Mucosa of rectum (tissue), 2 donors: ENCODE measurements at regions not wholly inside any gene's neighbourhood (a gene's known extent, or its start where the extent isn't known, plus 50 kb on each side); places are given as distances from the start of the nearest gene placed in this dataset.
"Not testable (repeated sequence)": the region's sequence is repeated elsewhere in the genome, so short reads cannot be mapped to it uniquely, and the experiment has no call there.

Experiments used
- H3K27ac ChIP-seq, 2 donors: one replicate each; pipeline ENCODE4 v1.7.0; 2013; ENCODE audit warnings: inconsistent platforms in 2 of 2, low read depth in 2 of 2, low read length in 2 of 2
- H3K27me3 ChIP-seq, 2 donors: one replicate each; pipeline ENCODE4 v1.7.0; 2013; ENCODE audit warnings: low read length in 2 of 2; ENCODE audit not compliant: control insufficient read depth in 2 of 2, insufficient read depth in 2 of 2
- H3K36me3 ChIP-seq, 2 donors: one replicate each; pipeline ENCODE4 v1.7.0; 2013; ENCODE audit warnings: low read length in 2 of 2; ENCODE audit not compliant: control insufficient read depth in 2 of 2, insufficient read depth in 2 of 2
- H3K4me1 ChIP-seq, 2 donors: one replicate each; pipeline ENCODE4 v1.7.0; 2013; ENCODE audit warnings: low read length in 2 of 2, mild to moderate bottlenecking in 1 of 2; ENCODE audit not compliant: control insufficient read depth in 2 of 2, insufficient read depth in 2 of 2
- H3K4me3 ChIP-seq, 2 donors: one replicate each; pipeline ENCODE4 v1.7.0; 2013; ENCODE audit warnings: low read length in 2 of 2
- H3K9ac ChIP-seq, 2 donors: one replicate each; pipeline ENCODE4 v1.7.0; 2013; ENCODE audit warnings: low read length in 2 of 2, low read depth in 1 of 2, mild to moderate bottlenecking in 1 of 2
- H3K9me3 ChIP-seq, 2 donors: one replicate each; pipeline ENCODE4 v1.7.0; 2013; ENCODE audit warnings: low read length in 2 of 2; ENCODE audit not compliant: control insufficient read depth in 2 of 2
- donor health status: healthy.
- donor health status: Normal muscosa, but diverticular disease.

GRCh38 chrX:68978655-68979054 is 149.8 kb downstream of the EFNB1 start:
- H3K9me3 ChIP-seq, result no peaks in the 10 kb centered on the region
- no peaks in the 10 kb centered on the region for H3K27me3 ChIP-seq
- no peak overlapping the region for H3K9ac ChIP-seq
- H3K4me3 ChIP-seq, result no peak overlapping the region
- H3K27ac ChIP-seq, result no peak overlapping the region
- H3K36me3 ChIP-seq, result no peaks in the 10 kb centered on the region
- no peaks in the 10 kb centered on the region for H3K4me1 ChIP-seq

- Histone ChIP-seq H3K9ac (no peak overlapping the region), H3K4me3 (no peak overlapping the region), H3K27me3 (no peaks in the 10 kb centered on the region), H3K4me1 (no peaks in the 10 kb centered on the region), H3K27ac (no peak overlapping the region), H3K9me3 (no peaks in the 10 kb centered on the region), H3K36me3 (no peaks in the 10 kb centered on the region)
These were observed 149.4 kb downstream of the EFNB1 start for GRCh38 chrX:68978255-68978654.

GRCh38 chrX:68953331-68953730 is 124.5 kb downstream of the EFNB1 start:
- Histone ChIP-seq H3K27ac (no peak overlapping the region), H3K36me3 (no peaks in the 10 kb centered on the region)

GRCh38 chrX:68951942-68952619 is 123.3 kb downstream of the EFNB1 start:
- H3K4me3 ChIP-seq, H3K9me3 ChIP-seq, H3K27ac ChIP-seq, H3K9ac ChIP-seq, H3K36me3 ChIP-seq, H3K27me3 ChIP-seq, H3K4me1 ChIP-seq: not testable (repeated sequence)

More at GRCh38 chrX:68953331-68953730, 124.5 kb downstream of the EFNB1 start:
- no peaks in the 10 kb centered on the region for H3K4me1 ChIP-seq
- H3K9me3 ChIP-seq, result peaks cover 0 to 2% of the 10 kb centered on the region in 2 donors
- H3K4me3 ChIP-seq, result no peak overlapping the region
- no peak overlapping the region for H3K9ac ChIP-seq
- H3K27me3 ChIP-seq, result peaks cover 0 to 3% of the 10 kb centered on the region in 2 donors

GRCh38 chrX:68950937-68951336 is 122.1 kb downstream of the EFNB1 start:
- Histone ChIP-seq H3K4me3 (no peak overlapping the region), H3K4me1 (no peaks in the 10 kb centered on the region), H3K9ac (no peak overlapping the region), H3K27ac (no peak overlapping the region), H3K9me3 (peaks cover 0 to 2% of the 10 kb centered on the region in 2 donors), H3K27me3 (peaks cover 0 to 8% of the 10 kb centered on the region in 2 donors), H3K36me3 (no peaks in the 10 kb centered on the region)

- Histone ChIP-seq H3K36me3 (no peaks in the 10 kb centered on the region), H3K4me3 (no peak overlapping the region), H3K9ac (no peak overlapping the region), H3K4me1 (no peaks in the 10 kb centered on the region), H3K27ac (no peak overlapping the region), H3K9me3 (no peaks in the 10 kb centered on the region), H3K27me3 (peaks cover 0 to 9% of the 10 kb centered on the region in 2 donors)
These were observed 119.2 kb downstream of the EFNB1 start for GRCh38 chrX:68947882-68948605.

GRCh38 chrX:68945603-68946228 is 116.9 kb downstream of the EFNB1 start:
- Histone ChIP-seq H3K27me3 (peaks cover 0 to 9% of the 10 kb centered on the region in 2 donors), H3K9me3 (no peaks in the 10 kb centered on the region), H3K4me1 (no peaks in the 10 kb centered on the region), H3K4me3 (no peak overlapping the region), H3K36me3 (no peaks in the 10 kb centered on the region), H3K9ac (no peak overlapping the region), H3K27ac (no peak overlapping the region)

- H3K27ac ChIP-seq, result no peak overlapping the region
- H3K4me3 ChIP-seq, result no peak overlapping the region
- no peaks in the 10 kb centered on the region for H3K36me3 ChIP-seq
- no peaks in the 10 kb centered on the region for H3K9me3 ChIP-seq
- H3K4me1 ChIP-seq, result no peaks in the 10 kb centered on the region
- H3K9ac ChIP-seq, result no peak overlapping the region
- peaks cover 0 to 9% of the 10 kb centered on the region in 2 donors for H3K27me3 ChIP-seq
These were observed 116.3 kb downstream of the EFNB1 start for GRCh38 chrX:68945081-68945602.

- Histone ChIP-seq H3K27ac (no peak overlapping the region), H3K9me3 (no peaks in the 10 kb centered on the region), H3K9ac (no peak overlapping the region), H3K27me3 (peaks cover 0 to 12% of the 10 kb centered on the region in 2 donors), H3K4me3 (no peak overlapping the region), H3K36me3 (no peaks in the 10 kb centered on the region), H3K4me1 (no peaks in the 10 kb centered on the region)
These were observed 115.4 kb downstream of the EFNB1 start for GRCh38 chrX:68944211-68944610.

GRCh38 chrX:68942840-68943239 is 114.0 kb downstream of the EFNB1 start:
- Histone ChIP-seq H3K27ac (no peak overlapping the region), H3K27me3 (peaks cover 0 to 9% of the 10 kb centered on the region in 2 donors), H3K9me3 (no peaks in the 10 kb centered on the region), H3K4me3 (no peak overlapping the region), H3K9ac (no peak overlapping the region), H3K36me3 (no peaks in the 10 kb centered on the region), H3K4me1 (no peaks in the 10 kb centered on the region)
